ENCODE measurements at regions not wholly inside any gene's neighbourhood (a gene's known extent, or its start where the extent isn't known, plus 50 kb on each side); places are given as distances from the start of the nearest gene placed in this dataset.

DNA sequence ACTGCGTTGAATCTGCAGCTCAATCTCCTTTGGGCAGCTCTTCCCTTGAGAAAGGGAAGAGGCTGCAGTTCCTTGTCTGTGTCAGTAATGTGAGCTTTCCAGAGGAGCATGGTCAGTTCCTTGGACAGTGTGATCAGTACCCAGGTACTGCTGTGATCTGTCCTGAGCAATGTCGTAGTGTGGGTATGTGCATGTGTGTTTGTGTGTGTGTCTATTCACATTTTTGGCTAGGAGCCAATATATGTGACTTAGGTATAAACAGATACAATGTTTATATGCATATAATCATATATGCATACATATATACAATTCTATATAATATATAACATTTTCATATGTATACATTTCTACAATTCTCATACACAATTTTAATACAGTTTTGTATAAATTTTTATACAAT lies 85.4 kb upstream of the OLIG3 start:
- H3K9me2 ChIP-seq: no peaks in the 10 kb centered on the region
- no peaks in the 10 kb centered on the region for H3K4me1 ChIP-seq (ENCODE audit: control insufficient read depth in 1 of 2, insufficient read depth in 2 of 2, low read depth in 1 of 2, low read length in 1 of 2)
- 0% methylated on average over 2 of the region's 2 CpGs for WGBS (ENCODE audit: low lambda C conversion rate)
- H3K9ac ChIP-seq: no peak overlapping the region
- H3K36me3 ChIP-seq (replicated peaks in 1 of 2; ENCODE audit: control insufficient read depth in 1 of 2, insufficient read depth in 2 of 2, low read length in 1 of 2): no peaks in the 10 kb centered on the region
- TF ChIP-seq FOXJ3 (CRISPR knock-in tag; IDR thresholded peaks at IDR 0.05) (no peak), SIN3A (IDR thresholded peaks at IDR 0.05; ENCODE audit: borderline replicate concordance, low read depth, low read length) (no peak), MXI1 (IDR thresholded peaks at IDR 0.05; ENCODE audit: low read depth, low read length) (no peak), POLR2AphosphoS5 (IDR thresholded peaks at IDR 0.05; ENCODE audit: low read depth, low read length) (no peak), FOSL2 (IDR thresholded peaks at IDR 0.05; ENCODE audit: borderline replicate concordance, low read depth) (no peak), TCF12 (IDR thresholded peaks at IDR 0.05) (no peak), RCOR1 (IDR thresholded peaks at IDR 0.05; ENCODE audit: low read length) (no peak), NFIC (IDR thresholded peaks at IDR 0.05; ENCODE audit: borderline replicate concordance) (no peak), ELF1 (IDR thresholded peaks at IDR 0.05) (no peak), TAF1 (IDR thresholded peaks at IDR 0.05; ENCODE audit: borderline replicate concordance, low read depth, low read length) (no peak), TEAD4 (IDR thresholded peaks at IDR 0.05; ENCODE audit: borderline replicate concordance, insufficient read depth) (no peak), RXRA (IDR thresholded peaks at IDR 0.05; ENCODE audit: borderline replicate concordance, low read depth) (no peak), ZBTB33 (IDR thresholded peaks at IDR 0.05; ENCODE audit: borderline replicate concordance, low read depth) (no peak), GATA2 (CRISPR knock-in tag; IDR thresholded peaks at IDR 0.05) (no peak), SMC3 (IDR thresholded peaks at IDR 0.05; ENCODE audit: low read depth, low read length) (no peak), FOXM1 (IDR thresholded peaks at IDR 0.05; ENCODE audit: low read depth) (no peak)
- TF ChIP-seq, protein P1, sequence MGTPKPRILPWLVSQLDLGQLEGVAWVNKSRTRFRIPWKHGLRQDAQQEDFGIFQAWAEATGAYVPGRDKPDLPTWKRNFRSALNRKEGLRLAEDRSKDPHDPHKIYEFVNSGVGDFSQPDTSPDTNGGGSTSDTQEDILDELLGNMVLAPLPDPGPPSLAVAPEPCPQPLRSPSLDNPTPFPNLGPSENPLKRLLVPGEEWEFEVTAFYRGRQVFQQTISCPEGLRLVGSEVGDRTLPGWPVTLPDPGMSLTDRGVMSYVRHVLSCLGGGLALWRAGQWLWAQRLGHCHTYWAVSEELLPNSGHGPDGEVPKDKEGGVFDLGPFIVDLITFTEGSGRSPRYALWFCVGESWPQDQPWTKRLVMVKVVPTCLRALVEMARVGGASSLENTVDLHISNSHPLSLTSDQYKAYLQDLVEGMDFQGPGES (IDR thresholded peaks at IDR 0.05; ENCODE audit: low read depth, low read length): no peak
- TF ChIP-seq, protein P2, sequence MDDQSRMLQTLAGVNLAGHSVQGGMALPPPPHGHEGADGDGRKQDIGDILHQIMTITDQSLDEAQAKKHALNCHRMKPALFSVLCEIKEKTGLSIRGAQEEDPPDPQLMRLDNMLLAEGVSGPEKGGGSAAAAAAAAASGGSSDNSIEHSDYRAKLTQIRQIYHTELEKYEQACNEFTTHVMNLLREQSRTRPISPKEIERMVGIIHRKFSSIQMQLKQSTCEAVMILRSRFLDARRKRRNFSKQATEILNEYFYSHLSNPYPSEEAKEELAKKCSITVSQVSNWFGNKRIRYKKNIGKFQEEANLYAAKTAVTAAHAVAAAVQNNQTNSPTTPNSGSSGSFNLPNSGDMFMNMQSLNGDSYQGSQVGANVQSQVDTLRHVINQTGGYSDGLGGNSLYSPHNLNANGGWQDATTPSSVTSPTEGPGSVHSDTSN (IDR thresholded peaks at IDR 0.05): no peak
- no peak for DNase-seq
- no peaks in the 10 kb centered on the region for H3K9me3 ChIP-seq
- no peaks in the 10 kb centered on the region for H3F3A ChIP-seq (replicated peaks; ENCODE audit: insufficient read depth)
- no peak overlapping the region for H3K4me3 ChIP-seq (ENCODE audit: low read depth in 2 of 2, low read length in 1 of 2)
- H2AFZ ChIP-seq (ENCODE audit: low read depth): no peak overlapping the region
- H3K27me3 ChIP-seq (ENCODE audit: insufficient read depth): no peaks in the 10 kb centered on the region
- POLR2A ChIA-PET: no interaction called here
- CTCF ChIA-PET: no interaction called here
- no peak overlapping the region for H3K27ac ChIP-seq (ENCODE audit: low read depth in 2 of 2, low read length in 1 of 2)
- H3K79me2 ChIP-seq (ENCODE audit: insufficient read depth): no peaks in the 10 kb centered on the region
- H4K20me1 ChIP-seq (ENCODE audit: insufficient read depth): no peaks in the 10 kb centered on the region
- no peak overlapping the region for H3K4me2 ChIP-seq

Data from SK-N-SH (cell line).